NCI-H510A (cell line): ENCODE measurements at regions not wholly inside any gene's neighbourhood (a gene's known extent, or its start where the extent isn't known, plus 50 kb on each side); places are given as distances from the start of the nearest gene placed in this dataset.
A peak's percentile ranks its signal among the peaks of the same experiment; 100 is the strongest.
"Not testable (repeated sequence)": the region's sequence is repeated elsewhere in the genome, so short reads cannot be mapped to it uniquely, and the experiment has no call there.

ENCODE experiments used
- DNase-seq: peaks from one replicate; lab custom pipeline; 2025; lab: John Stamatoyannopoulos, UW

- no peak for DNase-seq
These were observed 109.7 kb upstream of the SYT6 start for GRCh38 chr1:114263343-114263742.

DNA sequence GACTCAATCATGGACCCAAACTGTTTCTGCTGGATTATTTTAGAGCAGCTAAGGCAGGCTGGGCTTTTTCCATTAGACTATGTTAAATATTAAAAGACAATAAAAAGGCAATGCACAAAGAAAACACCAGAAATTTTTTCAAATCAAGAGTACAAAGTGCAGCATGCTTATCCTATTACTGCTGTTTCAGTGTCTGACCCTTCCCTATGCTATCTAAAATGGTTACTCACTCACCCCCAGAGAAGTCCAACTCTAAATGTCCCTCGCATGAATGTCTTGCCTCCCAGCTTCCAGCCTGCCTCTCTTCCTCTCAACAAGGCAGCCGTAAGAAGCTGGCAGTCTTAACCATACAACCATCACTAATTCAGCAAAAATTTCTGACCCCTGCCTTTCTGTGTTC, 108.7 kb upstream of the SYT6 start:
- no peak for DNase-seq

DNA sequence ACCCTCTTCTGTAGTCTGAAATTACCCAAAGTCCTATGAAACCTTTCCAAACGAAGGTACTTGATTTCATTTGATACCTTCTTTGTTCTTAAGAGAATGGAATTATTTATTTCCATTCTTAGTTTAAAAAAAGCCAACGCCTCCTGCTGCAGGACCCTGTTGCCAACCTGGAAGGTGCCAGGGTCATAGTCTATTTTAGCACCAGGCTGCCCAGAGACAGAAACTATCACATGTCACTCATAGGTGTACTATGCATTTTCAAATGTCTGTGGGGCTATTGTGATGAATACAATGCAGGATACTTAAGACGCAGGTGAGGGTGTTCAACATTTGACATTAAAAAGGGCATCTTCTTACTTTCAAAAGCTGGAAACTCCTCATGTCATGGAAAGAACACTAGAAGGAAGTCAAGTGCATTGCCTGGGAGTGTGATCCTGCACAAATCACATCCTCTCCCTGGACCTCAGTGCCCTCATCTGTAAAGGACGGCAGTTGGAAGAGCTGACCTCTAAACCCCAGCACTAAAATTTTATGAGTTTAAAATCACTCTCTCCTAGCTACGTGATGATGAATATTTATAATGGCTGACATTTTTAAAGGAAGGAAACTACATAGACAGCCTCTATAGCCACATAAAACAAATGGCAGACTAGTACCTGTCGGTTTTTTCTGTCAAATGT, 107.3 kb upstream of the SYT6 start:
- no peak for DNase-seq

DNA sequence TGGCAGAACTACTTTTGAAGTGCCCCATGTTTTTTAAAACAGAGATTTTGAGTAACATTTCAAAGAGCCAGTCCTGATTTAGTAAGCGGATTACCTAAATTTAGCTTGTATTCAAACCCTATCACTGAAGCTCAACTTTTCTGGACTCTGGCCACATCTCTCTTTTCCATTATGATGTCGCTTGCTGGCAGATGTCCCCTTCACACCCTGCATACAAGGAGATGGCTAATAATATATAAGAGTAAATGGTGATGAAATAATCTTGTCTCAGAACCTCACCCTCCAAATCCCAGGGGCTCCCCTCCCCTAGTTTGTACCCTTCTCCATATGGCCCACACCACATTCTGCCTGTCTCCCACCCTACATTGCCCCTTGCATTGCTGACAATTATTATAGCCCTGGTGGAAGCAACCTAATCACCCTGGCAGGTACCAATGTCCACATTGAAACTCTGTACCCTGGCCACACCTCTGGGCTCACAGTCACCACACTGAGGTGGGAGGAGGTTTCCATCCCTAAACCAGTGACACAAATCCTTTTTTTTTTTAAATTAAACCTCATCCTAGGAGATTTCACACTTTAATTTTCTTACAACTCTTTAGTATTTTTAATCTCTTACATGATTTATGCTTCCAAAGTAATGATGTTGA, 106.0 kb upstream of the SYT6 start:
- DNase-seq: no peak

DNA sequence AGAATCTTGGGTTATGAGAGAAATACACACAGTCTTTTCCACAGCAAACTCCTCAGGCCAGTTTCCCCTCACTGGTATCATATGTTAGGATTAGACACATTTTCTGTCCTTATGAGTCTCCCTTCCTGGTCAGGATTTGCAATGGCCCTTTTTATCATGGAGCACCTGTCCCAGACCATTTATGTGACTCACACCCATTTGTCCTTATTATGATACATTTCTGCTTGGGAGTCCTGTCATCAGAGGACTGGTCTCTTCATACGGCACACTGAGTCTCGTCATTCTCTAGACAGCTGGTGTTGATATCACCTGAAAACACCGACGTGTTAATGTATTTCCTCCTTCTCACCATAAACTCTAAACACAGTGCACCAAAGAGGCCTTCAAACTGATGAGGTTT, 105.0 kb upstream of the SYT6 start:
- no peak for DNase-seq

GRCh38 chr1:114258074-114258473, 104.4 kb upstream of the SYT6 start:
- DNase-seq: no peak

DNA sequence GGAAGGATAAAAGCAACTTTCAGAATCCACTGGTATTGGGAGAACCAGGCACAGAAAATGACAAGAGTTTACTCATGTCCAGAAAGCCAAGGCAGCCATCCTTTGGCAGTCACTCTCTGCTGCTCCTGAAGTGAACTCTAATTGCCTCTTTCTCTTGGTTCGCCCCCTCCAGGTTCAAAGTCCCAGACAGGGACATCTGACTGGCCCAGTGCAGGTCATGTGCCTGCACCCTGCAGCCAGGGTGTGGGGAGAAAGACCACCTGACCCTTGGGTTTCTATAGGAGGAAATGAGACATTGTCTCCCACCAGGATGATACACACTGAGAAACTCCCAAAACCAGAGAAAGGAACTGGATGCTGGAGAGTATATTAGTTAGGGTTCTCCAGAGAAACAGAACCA, 103.9 kb upstream of the SYT6 start:
- DNase-seq: no peak

DNA sequence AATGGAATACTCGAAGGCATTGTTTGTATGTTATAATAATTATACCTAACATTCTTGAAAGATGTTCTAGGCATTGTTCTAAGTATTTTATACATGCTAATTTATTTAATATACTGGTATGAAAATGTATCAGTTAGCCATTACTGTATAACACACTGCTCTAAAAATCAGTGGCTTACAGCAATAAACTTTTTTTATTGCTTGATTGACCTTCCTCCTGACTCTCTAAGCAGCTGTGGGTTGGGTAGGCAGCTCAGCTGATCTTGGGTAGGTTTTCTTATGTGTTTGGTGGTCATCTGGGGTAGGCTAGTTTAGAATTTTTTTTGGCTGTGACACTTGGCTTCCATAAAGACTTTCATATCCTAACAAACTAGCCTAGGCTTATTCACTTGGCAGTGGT, 100.2 kb upstream of the SYT6 start:
- DNase-seq: no peak

DNA sequence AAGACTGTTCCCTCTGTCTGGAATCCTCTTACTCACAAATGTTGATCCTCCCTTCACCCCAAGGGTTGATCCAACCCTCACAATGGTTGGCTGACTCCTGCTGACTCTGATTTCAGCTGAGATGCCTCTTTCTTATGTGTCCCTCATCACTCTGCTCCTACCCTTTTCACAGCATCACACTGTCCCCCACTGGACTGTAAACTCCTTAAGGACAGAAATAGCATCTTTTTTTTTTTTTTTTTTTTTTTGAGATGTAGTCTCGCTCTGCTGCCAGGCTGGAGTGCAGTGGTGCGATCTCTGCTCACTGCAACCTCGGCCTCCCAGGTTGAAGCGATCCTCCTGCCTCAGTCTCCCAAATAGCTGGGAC, 97.9 kb upstream of the SYT6 start:
- DNase-seq: no peak

DNA sequence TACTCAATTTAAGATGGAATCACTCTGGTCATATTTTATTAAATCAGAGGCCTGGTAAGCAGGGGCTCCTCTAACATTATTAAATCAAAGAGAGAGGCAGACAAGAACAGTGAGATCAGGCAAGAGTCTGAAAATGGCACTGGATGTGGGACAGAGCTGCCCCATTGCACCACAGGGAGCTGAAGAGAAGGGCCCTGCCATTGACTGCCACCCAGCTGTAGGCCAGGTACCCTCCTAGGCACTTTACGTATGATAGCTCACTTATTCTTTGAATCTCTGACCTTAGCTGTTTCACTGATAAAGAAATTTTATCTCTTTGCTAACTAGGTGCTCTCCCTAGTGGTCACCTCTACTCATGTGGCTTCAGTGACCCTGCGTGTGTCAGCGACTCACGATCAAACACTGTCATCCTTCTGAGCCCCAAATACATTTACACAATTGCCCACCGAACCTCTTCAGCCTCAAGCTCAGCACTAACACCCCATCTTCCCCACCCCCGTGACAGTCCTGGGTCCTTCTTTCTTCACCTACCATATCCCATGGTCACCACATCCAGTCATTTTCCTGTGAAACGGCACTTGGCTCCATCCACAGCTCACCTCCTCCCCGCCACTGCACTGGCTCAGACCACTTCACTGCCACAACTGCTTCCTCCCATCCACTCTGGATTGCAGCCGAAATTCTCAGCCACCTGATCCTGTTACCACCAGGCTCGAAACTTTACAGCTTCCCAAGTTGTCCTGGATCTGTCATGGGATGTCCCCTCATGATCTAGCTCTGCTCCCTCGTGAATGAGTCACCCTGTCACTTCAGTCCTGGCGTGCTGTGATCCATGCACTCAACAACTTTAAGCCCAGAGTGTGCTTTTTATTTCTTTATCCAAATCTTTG, 97.3 kb upstream of the SYT6 start:
- no peak for DNase-seq

- no peak for DNase-seq
These were observed 96.0 kb upstream of the SYT6 start for GRCh38 chr1:114249691-114250090.

DNA sequence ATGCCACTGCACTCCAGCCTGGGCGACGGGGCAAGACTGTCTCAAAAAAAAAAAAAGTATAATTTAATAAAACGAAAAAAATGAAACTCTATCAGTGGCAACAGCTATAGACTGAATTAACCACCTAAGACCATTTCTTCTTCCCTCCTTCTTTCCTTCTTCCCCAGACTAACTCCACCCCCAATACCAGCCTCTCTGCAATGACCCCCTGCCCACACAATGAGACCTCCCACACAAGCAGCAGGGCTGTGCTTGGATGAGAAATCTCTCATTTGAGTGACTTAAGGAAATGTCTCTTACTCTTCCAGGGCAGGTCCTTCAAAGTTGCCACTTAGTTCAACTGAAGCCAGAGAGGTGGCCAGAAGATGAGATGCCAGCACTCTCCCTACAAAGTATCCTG, 94.5 kb upstream of the SYT6 start:
- no peak for DNase-seq

GRCh38 chr1:114242531-114243210, 89.0 kb upstream of the SYT6 start:
- DNase-seq: not testable (repeated sequence)

DNA sequence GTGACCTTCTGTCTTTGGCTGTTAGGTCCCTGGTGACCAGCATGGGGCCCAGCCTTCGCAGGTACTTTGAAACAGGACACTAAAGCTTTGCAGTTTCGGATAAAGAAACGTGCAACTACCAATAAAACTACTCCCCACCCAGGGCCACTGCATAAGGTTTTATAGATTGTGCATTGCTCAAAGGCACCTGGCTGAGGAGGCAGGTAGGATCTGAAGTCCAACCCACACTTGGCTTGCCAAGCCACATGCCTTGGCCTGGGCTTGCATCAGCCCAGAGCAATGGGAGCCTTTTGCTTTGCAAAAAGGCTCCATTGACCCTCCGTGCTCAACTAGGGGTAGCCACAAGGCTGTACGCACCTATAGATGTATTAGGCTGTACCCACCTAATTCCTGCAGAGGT, 84.4 kb upstream of the SYT6 start:
- DNase-seq: no peak

DNA sequence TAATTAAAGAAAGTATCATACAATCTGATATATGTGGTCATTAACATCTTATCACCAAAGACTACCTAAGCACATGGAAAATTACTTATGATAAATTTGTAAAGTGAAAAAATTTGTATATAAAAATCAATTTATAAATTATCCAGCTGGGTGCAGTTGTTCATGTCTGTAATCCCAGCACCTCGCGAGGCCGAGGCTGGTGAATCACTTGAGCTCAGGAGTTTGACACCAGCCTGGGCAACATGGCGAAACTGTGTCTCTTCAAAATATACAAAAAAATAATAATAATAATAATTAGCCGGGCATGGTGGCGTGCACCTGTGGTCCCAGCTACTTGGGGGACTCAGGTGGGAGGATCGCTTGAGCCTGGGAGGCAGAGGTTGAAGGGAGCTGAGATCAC, 82.8 kb upstream of the SYT6 start:
- no peak for DNase-seq

DNA sequence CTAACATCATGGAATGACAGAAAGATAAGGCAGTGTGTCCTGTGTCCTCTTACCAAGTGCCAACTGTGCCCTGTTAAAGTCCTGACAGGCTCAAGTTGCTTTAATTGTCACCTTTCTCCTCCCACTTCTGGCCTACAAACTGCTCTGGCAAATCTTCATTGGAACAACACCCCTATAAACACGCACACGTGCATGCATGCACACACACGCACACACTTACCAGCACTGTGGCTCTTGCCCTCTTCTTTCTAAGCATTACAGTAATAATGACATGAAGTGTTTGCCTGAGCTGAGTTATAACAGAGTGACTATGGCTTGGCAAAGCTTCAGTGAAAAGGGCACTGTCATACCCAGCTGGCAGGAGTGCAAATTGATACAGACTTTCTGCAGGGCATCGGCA, 82.3 kb upstream of the SYT6 start:
- DNase-seq: peak; percentile 10

- DNase-seq: no peak
These were observed 81.6 kb upstream of the SYT6 start for GRCh38 chr1:114235281-114235680.

DNA sequence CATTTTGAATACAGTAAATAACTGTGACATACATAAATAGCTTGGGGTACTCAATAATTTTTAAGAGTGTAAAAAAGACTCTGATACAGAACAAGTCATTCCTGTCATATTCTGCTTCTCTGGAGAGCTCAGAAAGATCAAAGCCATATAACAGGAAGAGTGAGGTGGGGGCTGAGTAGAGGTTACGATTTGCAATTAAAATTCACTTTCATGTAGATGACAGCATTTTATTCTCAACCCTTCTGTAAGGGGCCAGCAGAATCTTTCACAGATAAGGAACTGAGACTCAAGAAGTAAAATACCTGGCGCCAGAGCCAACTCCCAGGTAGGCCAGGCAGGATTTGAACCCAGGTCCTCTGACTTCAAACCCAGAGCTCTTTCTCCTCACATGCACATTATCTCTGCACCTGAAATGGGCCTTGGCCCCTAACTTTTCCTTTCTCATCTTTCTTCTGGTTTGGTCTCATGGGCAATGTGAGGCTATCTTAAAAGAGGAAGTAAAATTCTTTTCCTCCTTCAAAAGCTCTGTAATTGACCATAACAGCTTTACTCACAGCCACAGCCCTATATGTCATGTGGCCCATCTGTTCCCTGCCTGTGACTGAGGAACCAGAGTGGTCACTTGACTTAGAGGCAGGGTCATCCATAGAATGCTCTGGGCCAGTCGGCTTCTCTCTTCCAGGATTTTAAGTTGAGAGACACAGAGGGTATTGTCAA, 80.9 kb upstream of the SYT6 start:
- no peak for DNase-seq

DNA sequence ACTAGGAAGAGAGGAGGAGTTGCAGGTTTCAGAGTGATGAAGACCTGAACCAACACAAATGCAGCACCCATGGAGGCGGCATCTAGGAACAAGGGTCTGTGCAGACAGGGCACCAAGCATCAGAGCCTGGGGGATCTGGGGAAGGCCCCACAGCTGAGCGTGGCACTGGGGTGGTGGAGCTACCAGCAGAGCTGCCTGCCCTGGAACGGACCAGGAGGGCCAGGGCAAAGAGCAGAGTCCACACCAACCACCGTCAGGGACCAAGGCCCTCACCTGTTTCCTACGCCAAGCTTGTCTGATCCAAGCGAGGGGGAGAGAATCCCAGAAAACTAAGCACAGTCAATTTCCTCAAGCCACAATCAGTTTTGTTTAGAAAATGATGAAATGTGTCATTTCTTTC, 79.0 kb upstream of the SYT6 start:
- no peak for DNase-seq

DNA sequence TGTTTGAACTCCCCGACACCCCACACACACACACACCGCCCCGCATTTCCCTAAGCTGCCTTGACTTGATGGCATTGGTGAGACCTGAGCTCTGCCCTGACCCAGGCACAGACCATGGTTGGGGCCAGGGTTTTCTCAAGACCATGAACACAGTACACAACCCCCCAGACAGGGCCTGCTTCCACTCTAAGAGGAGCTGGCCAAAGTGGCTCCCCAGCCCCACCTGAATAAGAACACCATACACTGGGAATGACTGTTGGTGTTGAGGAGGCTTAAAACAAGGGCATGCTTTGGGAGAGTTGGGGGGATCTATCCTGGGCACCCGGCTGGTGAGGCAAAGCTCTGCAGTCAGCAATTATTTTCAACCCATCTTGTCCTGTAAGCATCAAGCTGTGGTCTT, 77.6 kb upstream of the SYT6 start:
- no peak for DNase-seq

DNA sequence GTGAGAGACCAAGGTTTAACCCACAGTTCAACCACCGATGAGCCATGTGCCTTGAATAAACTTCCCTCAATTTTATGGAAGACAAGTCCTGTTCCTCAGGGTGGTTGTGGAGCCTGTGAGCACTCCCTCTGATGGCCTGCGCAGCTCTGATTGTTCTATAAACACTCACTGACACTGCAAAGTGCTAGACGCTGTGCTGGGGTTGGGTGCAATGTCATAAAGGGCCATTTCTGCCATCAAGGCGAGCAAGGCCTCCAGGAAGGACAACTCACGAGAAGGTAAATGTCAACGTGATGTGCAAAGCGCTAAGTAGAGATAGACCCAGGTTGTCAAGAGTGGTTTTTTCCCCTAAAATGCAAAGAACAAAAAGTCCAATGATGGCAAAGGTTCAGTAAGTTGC, 75.7 kb upstream of the SYT6 start:
- DNase-seq: no peak

DNA sequence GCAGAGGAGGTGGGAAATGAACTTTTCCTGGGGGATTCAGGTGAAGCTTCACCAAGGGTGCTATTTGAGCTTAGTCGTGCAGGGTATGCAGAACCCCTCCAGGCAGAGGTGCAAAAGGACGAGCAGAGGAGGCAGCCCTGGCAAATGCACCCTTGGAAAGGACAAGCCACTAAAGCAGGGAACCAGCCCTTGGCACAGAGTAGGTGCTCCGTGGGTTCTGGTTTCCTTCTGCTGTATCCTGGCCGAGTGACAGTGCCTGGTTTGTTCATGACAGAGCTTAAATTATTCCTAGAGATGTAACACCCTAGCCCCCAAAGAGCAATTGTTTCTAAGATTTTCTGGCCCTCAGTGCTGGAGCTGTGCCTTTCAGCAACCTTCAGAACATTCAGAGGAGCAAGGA, 73.4 kb upstream of the SYT6 start:
- no peak for DNase-seq
